GM21619 (cell line): ENCODE measurements at regions not wholly inside any gene's neighbourhood (a gene's known extent, or its start where the extent isn't known, plus 50 kb on each side); places are given as distances from the start of the nearest gene placed in this dataset.
"Not testable (repeated sequence)": the region's sequence is repeated elsewhere in the genome, so short reads cannot be mapped to it uniquely, and the experiment has no call there.

ENCODE experiments used
- ATAC-seq: cut with Tn5 transposase; IDR thresholded peaks from one replicate; pipeline ENCODE4 v1.9.1; 2021; ENCODE audit not compliant: unreplicated experiment

GRCh38 chr9:85878872-85879597 lies 61.9 kb upstream of the NAA35 start:
- ATAC-seq: not testable (repeated sequence)

GRCh38 chr9:85880507-85880906 lies 60.4 kb upstream of the NAA35 start:
- ATAC-seq: not testable (repeated sequence)

- no peak for ATAC-seq
Observed at GRCh38 chr9:85884256-85884655, 56.7 kb upstream of the NAA35 start.

GRCh38 chr9:85890962-85891361 lies 50.0 kb upstream of the NAA35 start:
- ATAC-seq: no peak
